GM12878 (cell line): ENCODE measurements at regions not wholly inside any gene's neighbourhood (a gene's known extent, or its start where the extent isn't known, plus 50 kb on each side); places are given as distances from the start of the nearest gene placed in this dataset.

Experiments used
- CREM ChIP-seq: IDR thresholded peaks from 2 replicates; pipeline ENCODE4 v1.6.1; 2014; ENCODE audit warnings: antibody characterized with exemption, low read depth
- IKZF2 ChIP-seq, 2 experiments: fragments of 450-650 bp; IDR thresholded peaks; 2 replicates each; pipeline ENCODE4 v1.6.1; 2017; ENCODE audit warnings: mild to moderate bottlenecking in 2 of 2, moderate library complexity in 2 of 2
- IRF4 ChIP-seq: IDR thresholded peaks from 2 replicates; pipeline ENCODE4 v1.6.1; 2011; ENCODE audit warnings: low read depth, low read length
- KLF5 ChIP-seq: fragments of 450-650 bp; IDR thresholded peaks from 2 replicates; pipeline ENCODE4 v1.6.1; 2014; ENCODE audit warnings: mild to moderate bottlenecking; ENCODE audit not compliant: partially characterized antibody
- PML ChIP-seq: IDR thresholded peaks from 2 replicates; pipeline ENCODE4 v1.6.1; 2012; ENCODE audit warnings: low read length, inconsistent platforms
- ZNF687 ChIP-seq: fragments of 450-650 bp; IDR thresholded peaks from 2 replicates; pipeline ENCODE4 v1.6.1; 2017; ENCODE audit warnings: mild to moderate bottlenecking, moderate library complexity
- ZSCAN29 ChIP-seq: fragments of 450-650 bp; IDR thresholded peaks from 2 replicates; pipeline ENCODE4 v1.6.1; 2017; ENCODE audit warnings: mild to moderate bottlenecking, moderate library complexity
- TF ChIP-seq, protein P1 (sequence below): IDR thresholded peaks from 2 replicates; pipeline ENCODE4 v1.6.1; 2011; ENCODE audit warnings: low read depth, low read length, improper control_type of control experiment, borderline replicate concordance
- TF ChIP-seq, protein P2 (sequence below): fragments of 450-650 bp; IDR thresholded peaks from 2 replicates; pipeline ENCODE4 v1.6.1; 2016; ENCODE audit warnings: mild to moderate bottlenecking, moderate library complexity, borderline replicate concordance
- TF ChIP-seq, protein P3 (sequence below): fragments of 450-650 bp; formaldehyde crosslinking; IDR thresholded peaks from 2 replicates; pipeline ENCODE4 v1.4.0; 2022; ENCODE audit warnings: mild to moderate bottlenecking, moderate library complexity
- TF ChIP-seq, protein P4 (sequence below): fragments of 450-650 bp; IDR thresholded peaks from 2 replicates; pipeline ENCODE4 v1.6.1; 2017; ENCODE audit warnings: mild to moderate bottlenecking, moderate library complexity

DNA sequence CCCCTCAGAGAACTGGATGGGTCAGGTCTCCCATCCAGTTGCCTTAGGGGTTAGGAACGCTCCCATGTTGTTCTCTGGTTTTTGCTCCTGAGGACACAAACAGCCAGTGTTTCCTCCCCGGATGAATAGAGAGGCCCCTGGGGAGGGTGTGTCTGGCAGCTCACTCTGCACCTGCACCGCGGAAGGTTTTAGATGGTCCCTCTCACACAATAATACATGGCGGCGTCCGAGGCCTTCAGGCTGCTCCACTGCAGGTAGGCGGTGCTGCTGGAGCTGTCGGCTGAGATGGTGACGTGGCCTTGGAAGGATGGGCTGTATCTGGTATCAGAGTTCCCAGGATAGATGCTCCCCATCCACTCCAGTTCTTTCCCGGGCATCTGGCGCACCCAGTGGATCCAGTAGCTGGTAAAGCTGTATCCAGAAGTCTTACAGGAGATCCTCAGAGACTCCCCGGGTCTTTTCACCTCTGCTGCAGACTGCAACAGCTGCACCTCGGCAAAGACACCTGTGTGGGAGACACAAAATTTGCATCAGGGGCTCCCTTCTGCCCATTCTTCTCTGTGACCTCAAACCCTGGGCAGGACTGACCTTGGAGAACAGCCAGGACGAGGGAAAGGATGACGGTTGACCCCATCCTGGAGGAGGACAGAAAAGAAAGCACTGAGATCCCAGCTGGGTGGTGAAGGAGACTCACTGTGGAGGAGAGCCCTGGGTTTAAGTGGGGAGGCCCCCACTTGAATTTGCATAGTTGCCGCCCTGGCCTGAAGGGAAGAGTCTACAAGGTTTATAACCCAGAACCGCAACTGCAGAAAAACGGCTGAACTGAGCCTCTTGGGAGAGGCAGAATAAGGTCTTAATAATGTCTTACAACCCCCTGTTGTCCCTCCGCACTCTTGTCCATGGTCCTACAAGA lies 1324.8 kb downstream of the TMEM121 start (continued):
- TF ChIP-seq, protein P1, sequence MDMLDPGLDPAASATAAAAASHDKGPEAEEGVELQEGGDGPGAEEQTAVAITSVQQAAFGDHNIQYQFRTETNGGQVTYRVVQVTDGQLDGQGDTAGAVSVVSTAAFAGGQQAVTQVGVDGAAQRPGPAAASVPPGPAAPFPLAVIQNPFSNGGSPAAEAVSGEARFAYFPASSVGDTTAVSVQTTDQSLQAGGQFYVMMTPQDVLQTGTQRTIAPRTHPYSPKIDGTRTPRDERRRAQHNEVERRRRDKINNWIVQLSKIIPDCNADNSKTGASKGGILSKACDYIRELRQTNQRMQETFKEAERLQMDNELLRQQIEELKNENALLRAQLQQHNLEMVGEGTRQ = no peak
- no peak for TF ChIP-seq PML
- peak; percentile 99 for TF ChIP-seq ZSCAN29
- TF ChIP-seq IKZF2 (IDR thresholded peaks at IDR 0.05) = peak in 1 of 2 experiments; percentile 30; a peak in 1 of 4 replicates
- TF ChIP-seq KLF5 = no peak
- TF ChIP-seq, protein P2, sequence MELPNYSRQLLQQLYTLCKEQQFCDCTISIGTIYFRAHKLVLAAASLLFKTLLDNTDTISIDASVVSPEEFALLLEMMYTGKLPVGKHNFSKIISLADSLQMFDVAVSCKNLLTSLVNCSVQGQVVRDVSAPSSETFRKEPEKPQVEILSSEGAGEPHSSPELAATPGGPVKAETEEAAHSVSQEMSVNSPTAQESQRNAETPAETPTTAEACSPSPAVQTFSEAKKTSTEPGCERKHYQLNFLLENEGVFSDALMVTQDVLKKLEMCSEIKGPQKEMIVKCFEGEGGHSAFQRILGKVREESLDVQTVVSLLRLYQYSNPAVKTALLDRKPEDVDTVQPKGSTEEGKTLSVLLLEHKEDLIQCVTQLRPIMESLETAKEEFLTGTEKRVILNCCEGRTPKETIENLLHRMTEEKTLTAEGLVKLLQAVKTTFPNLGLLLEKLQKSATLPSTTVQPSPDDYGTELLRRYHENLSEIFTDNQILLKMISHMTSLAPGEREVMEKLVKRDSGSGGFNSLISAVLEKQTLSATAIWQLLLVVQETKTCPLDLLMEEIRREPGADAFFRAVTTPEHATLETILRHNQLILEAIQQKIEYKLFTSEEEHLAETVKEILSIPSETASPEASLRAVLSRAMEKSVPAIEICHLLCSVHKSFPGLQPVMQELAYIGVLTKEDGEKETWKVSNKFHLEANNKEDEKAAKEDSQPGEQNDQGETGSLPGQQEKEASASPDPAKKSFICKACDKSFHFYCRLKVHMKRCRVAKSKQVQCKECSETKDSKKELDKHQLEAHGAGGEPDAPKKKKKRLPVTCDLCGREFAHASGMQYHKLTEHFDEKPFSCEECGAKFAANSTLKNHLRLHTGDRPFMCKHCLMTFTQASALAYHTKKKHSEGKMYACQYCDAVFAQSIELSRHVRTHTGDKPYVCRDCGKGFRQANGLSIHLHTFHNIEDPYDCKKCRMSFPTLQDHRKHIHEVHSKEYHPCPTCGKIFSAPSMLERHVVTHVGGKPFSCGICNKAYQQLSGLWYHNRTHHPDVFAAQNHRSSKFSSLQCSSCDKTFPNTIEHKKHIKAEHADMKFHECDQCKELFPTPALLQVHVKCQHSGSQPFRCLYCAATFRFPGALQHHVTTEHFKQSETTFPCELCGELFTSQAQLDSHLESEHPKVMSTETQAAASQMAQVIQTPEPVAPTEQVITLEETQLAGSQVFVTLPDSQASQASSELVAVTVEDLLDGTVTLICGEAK = no peak
- TF ChIP-seq, protein P3, sequence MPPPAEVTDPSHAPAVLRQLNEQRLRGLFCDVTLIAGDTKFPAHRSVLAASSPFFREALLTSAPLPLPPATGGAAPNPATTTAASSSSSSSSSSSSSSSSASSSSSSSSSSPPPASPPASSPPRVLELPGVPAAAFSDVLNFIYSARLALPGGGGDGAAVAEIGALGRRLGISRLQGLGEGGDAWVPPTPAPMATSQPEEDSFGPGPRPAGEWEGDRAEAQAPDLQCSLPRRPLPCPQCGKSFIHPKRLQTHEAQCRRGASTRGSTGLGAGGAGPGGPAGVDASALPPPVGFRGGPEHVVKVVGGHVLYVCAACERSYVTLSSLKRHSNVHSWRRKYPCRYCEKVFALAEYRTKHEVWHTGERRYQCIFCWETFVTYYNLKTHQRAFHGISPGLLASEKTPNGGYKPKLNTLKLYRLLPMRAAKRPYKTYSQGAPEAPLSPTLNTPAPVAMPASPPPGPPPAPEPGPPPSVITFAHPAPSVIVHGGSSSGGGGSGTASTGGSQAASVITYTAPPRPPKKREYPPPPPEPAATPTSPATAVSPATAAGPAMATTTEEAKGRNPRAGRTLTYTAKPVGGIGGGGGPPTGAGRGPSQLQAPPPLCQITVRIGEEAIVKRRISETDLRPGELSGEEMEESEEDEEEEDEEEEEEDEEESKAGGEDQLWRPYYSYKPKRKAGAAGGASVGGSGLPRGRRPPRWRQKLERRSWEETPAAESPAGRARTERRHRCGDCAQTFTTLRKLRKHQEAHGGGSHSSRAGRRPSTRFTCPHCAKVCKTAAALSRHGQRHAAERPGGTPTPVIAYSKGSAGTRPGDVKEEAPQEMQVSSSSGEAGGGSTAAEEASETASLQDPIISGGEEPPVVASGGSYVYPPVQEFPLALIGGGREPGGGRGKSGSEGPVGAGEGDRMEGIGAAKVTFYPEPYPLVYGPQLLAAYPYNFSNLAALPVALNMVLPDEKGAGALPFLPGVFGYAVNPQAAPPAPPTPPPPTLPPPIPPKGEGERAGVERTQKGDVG = no peak
- no peak for TF ChIP-seq IRF4
- TF ChIP-seq ZNF687 = no peak
- TF ChIP-seq CREM = 0 out of 2 replicates have a peak, but pooled peaks have one; percentile 39
- TF ChIP-seq, protein P4, sequence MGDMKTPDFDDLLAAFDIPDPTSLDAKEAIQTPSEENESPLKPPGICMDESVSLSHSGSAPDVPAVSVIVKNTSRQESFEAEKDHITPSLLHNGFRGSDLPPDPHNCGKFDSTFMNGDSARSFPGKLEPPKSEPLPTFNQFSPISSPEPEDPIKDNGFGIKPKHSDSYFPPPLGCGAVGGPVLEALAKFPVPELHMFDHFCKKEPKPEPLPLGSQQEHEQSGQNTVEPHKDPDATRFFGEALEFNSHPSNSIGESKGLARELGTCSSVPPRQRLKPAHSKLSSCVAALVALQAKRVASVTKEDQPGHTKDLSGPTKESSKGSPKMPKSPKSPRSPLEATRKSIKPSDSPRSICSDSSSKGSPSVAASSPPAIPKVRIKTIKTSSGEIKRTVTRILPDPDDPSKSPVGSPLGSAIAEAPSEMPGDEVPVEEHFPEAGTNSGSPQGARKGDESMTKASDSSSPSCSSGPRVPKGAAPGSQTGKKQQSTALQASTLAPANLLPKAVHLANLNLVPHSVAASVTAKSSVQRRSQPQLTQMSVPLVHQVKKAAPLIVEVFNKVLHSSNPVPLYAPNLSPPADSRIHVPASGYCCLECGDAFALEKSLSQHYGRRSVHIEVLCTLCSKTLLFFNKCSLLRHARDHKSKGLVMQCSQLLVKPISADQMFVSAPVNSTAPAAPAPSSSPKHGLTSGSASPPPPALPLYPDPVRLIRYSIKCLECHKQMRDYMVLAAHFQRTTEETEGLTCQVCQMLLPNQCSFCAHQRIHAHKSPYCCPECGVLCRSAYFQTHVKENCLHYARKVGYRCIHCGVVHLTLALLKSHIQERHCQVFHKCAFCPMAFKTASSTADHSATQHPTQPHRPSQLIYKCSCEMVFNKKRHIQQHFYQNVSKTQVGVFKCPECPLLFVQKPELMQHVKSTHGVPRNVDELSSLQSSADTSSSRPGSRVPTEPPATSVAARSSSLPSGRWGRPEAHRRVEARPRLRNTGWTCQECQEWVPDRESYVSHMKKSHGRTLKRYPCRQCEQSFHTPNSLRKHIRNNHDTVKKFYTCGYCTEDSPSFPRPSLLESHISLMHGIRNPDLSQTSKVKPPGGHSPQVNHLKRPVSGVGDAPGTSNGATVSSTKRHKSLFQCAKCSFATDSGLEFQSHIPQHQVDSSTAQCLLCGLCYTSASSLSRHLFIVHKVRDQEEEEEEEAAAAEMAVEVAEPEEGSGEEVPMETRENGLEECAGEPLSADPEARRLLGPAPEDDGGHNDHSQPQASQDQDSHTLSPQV = no peak
